ENCODE measurements at regions not wholly inside any gene's neighbourhood (a gene's known extent, or its start where the extent isn't known, plus 50 kb on each side); places are given as distances from the start of the nearest gene placed in this dataset.

DNA sequence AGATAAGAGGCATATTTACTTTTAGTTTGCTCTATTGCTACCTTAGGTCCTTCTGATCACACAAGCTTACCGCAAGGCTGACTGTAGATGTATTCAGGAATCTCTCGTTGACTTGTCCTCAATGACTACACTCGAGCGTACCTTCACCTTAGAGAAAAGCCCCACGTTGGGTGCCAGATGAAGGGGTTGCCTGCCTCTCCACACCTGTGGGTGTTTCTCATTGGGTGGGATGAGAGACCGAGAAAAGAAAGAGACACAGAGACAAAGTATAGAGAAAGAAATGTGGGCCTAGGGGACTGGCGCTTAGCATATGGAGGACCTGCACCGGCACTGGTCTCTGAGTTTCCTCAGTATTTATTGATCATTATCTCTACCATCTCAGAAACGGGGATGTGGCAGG is 51.8 kb downstream of the ASCL4 start:
- no peak overlapping the region for H3K27ac ChIP-seq (ENCODE audit: low read depth in 1 of 2, low read length in 2 of 2)
- no peak overlapping the region for H3K4me3 ChIP-seq (ENCODE audit: low read depth in 1 of 3, low read length in 3 of 3)
- no peak for DNase-seq (ENCODE audit: low spot score)
- WGBS, result 76% methylated on average over 9 of the region's 9 CpGs
- TF ChIP-seq ZBTB33 (IDR thresholded peaks at IDR 0.05), result no peak
- no peak for TF ChIP-seq MAX (IDR thresholded peaks at IDR 0.05)
- no peak for TF ChIP-seq FOXA1 (IDR thresholded peaks at IDR 0.05)
- no peak for TF ChIP-seq SP1 (IDR thresholded peaks at IDR 0.05)
- TF ChIP-seq HNF4G (IDR thresholded peaks at IDR 0.05), result no peak
- TF ChIP-seq EGR1 (IDR thresholded peaks at IDR 0.05; ENCODE audit: low read depth in 2 of 2), result no peak
- no peak for TF ChIP-seq ATF3 (IDR thresholded peaks at IDR 0.05)
- TF ChIP-seq YY1 (IDR thresholded peaks at IDR 0.05), result no peak
- no peak for TF ChIP-seq REST (IDR thresholded peaks at IDR 0.05)
- TF ChIP-seq TAF1 (conservative IDR thresholded peaks at IDR 0.05), result no peak
- peaks cover 3 to 26% (median 12%) of the 10 kb centered on the region in 4 donors for H3K9me3 ChIP-seq (ENCODE audit: control insufficient read depth in 4 of 4, low read length in 3 of 4)
- H3K27me3 ChIP-seq (ENCODE audit: control insufficient read depth in 4 of 4, insufficient read depth in 4 of 4, low read length in 3 of 4), result no peaks in the 10 kb centered on the region
- H3K36me3 ChIP-seq (ENCODE audit: control insufficient read depth in 4 of 4, insufficient read depth in 3 of 4, low read depth in 1 of 4, low read length in 3 of 4), result no peaks in the 10 kb centered on the region
- no peaks in the 10 kb centered on the region for H3K4me1 ChIP-seq (ENCODE audit: control insufficient read depth in 4 of 4, insufficient read depth in 4 of 4, low read length in 3 of 4)
- no peak overlapping the region for H3K9ac ChIP-seq (ENCODE audit: low read depth in 1 of 2, low read length in 2 of 2)

DNA sequence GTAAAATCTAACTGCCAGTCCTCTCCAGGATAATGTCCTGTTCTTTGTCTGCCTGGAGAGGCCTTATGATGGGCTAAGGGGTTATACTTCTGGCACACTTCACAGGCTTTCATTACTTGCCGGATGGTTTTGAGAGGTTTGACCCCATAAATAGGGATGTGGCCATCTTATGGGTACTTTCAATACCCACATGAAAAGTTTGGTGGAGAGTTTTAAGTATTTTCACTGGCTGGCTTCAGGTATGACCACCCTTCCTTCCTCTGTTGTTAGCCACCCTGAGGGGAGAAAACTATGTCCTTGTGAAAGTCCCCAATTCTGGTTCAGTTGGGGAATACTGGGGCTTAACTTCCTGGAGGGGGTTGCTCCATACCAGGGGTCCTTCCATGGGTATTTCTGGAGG is 54.8 kb downstream of the ASCL4 start:
- Histone ChIP-seq H3K9me3 (ENCODE audit: control insufficient read depth in 4 of 4, low read length in 3 of 4) (peaks cover 3 to 26% (median 12%) of the 10 kb centered on the region in 4 donors), H3K27ac (ENCODE audit: low read depth in 1 of 2, low read length in 2 of 2) (no peak overlapping the region), H3K9ac (ENCODE audit: low read depth in 1 of 2, low read length in 2 of 2) (no peak overlapping the region), H3K27me3 (ENCODE audit: control insufficient read depth in 4 of 4, insufficient read depth in 4 of 4, low read length in 3 of 4) (peaks cover 0 to 4% (median 0%) of the 10 kb centered on the region in 4 donors), H3K4me1 (ENCODE audit: control insufficient read depth in 4 of 4, insufficient read depth in 4 of 4, low read length in 3 of 4) (no peaks in the 10 kb centered on the region), H3K4me3 (ENCODE audit: low read depth in 1 of 3, low read length in 3 of 3) (no peak overlapping the region), H3K36me3 (ENCODE audit: control insufficient read depth in 4 of 4, insufficient read depth in 3 of 4, low read depth in 1 of 4, low read length in 3 of 4) (no peaks in the 10 kb centered on the region)
- no peak for DNase-seq (ENCODE audit: low spot score)
- WGBS, result 45% methylated on average over 1 of the region's 1 CpG
- TF ChIP-seq RAD21 (IDR thresholded peaks at IDR 0.05), result no peak
- no peak for TF ChIP-seq NR2F2 (IDR thresholded peaks at IDR 0.05)
- TF ChIP-seq EGR1 (IDR thresholded peaks at IDR 0.05; ENCODE audit: low read depth in 2 of 2), result no peak
- TF ChIP-seq MAX (IDR thresholded peaks at IDR 0.05), result no peak
- TF ChIP-seq GABPA (IDR thresholded peaks at IDR 0.05 in 1 of 2, conservative IDR thresholded peaks at IDR 0.05 in 1 of 2), result no peak
- no peak for TF ChIP-seq CTCF (IDR thresholded peaks at IDR 0.05; ENCODE audit: low read depth, low read length, missing input control)
- TF ChIP-seq ZBTB33 (IDR thresholded peaks at IDR 0.05), result no peak
- no peak for TF ChIP-seq HNF4A (conservative IDR thresholded peaks at IDR 0.05)
